Activated T-cell treated with anti-CD3 and anti-CD28 coated beads for 1 hour (primary cell): ENCODE measurements at regions not wholly inside any gene's neighbourhood (a gene's known extent, or its start where the extent isn't known, plus 50 kb on each side); places are given as distances from the start of the nearest gene placed in this dataset.
"Not testable (repeated sequence)": the region's sequence is repeated elsewhere in the genome, so short reads cannot be mapped to it uniquely, and the experiment has no call there.

Experiments used
- DNase-seq: peaks from one replicate; pipeline ENCODE4 v3.0.0-alpha.2; 2020; ENCODE audit warnings: low read depth

GRCh38 chr11:134845474-134846327 is 433.7 kb upstream of the B3GAT1 start:
- DNase-seq: no peak

- no peak for DNase-seq
Observed at GRCh38 chr11:134844838-134845237, 432.8 kb upstream of the B3GAT1 start.

- DNase-seq: no peak
Observed at GRCh38 chr11:134843735-134844134, 431.7 kb upstream of the B3GAT1 start.

- no peak for DNase-seq
Observed at GRCh38 chr11:134843020-134843419, 431.0 kb upstream of the B3GAT1 start.

- no peak for DNase-seq
Observed at GRCh38 chr11:134841972-134842371, 429.9 kb upstream of the B3GAT1 start.

- no peak for DNase-seq
Observed at GRCh38 chr11:134841411-134841810, 429.4 kb upstream of the B3GAT1 start.

GRCh38 chr11:134840945-134841344 is 428.9 kb upstream of the B3GAT1 start:
- no peak for DNase-seq

GRCh38 chr11:134840165-134840564 is 428.1 kb upstream of the B3GAT1 start:
- not testable (repeated sequence) for DNase-seq

- no peak for DNase-seq
Observed at GRCh38 chr11:134838708-134839107, 426.7 kb upstream of the B3GAT1 start.

- DNase-seq: no peak
Observed at GRCh38 chr11:134837887-134838232, 425.8 kb upstream of the B3GAT1 start.

- DNase-seq: no peak
Observed at GRCh38 chr11:134837166-134837886, 425.3 kb upstream of the B3GAT1 start.

- no peak for DNase-seq
Observed at GRCh38 chr11:134836561-134836960, 424.5 kb upstream of the B3GAT1 start.

GRCh38 chr11:134835561-134835960 is 423.5 kb upstream of the B3GAT1 start:
- DNase-seq: no peak

- no peak for DNase-seq
Observed at GRCh38 chr11:134830312-134830711, 418.3 kb upstream of the B3GAT1 start.

- DNase-seq: no peak
Observed at GRCh38 chr11:134823970-134824369, 411.9 kb upstream of the B3GAT1 start.

GRCh38 chr11:134822897-134823296 is 410.9 kb upstream of the B3GAT1 start:
- DNase-seq: no peak

- no peak for DNase-seq
Observed at GRCh38 chr11:134821422-134821821, 409.4 kb upstream of the B3GAT1 start.

GRCh38 chr11:134819041-134819440 is 407.0 kb upstream of the B3GAT1 start:
- no peak for DNase-seq

- DNase-seq: no peak
Observed at GRCh38 chr11:134818516-134818915, 406.5 kb upstream of the B3GAT1 start.

GRCh38 chr11:134815404-134815803 is 403.4 kb upstream of the B3GAT1 start:
- no peak for DNase-seq

- DNase-seq: no peak
Observed at GRCh38 chr11:134807997-134808396, 396.0 kb upstream of the B3GAT1 start.

GRCh38 chr11:134802598-134802997 is 390.6 kb upstream of the B3GAT1 start:
- DNase-seq: no peak

GRCh38 chr11:134802116-134802515 is 390.1 kb upstream of the B3GAT1 start:
- DNase-seq: no peak

- DNase-seq: no peak
Observed at GRCh38 chr11:134801570-134801969, 389.5 kb upstream of the B3GAT1 start.
